ENCODE measurements at regions not wholly inside any gene's neighbourhood (a gene's known extent, or its start where the extent isn't known, plus 50 kb on each side); places are given as distances from the start of the nearest gene placed in this dataset.
"Not testable (repeated sequence)": the region's sequence is repeated elsewhere in the genome, so short reads cannot be mapped to it uniquely, and the experiment has no call there.

GRCh38 chr12:67107235-67107634 is 161.9 kb upstream of the CAND1 start:
- no peak overlapping the region for H3K4me3 ChIP-seq (ENCODE audit: low read length)
- H3K9me3 ChIP-seq (ENCODE audit: control insufficient read depth, insufficient read depth, low read length), result no peaks in the 10 kb centered on the region
- no peak overlapping the region for H3K27ac ChIP-seq (ENCODE audit: low read length)
- WGBS (ENCODE audit: insufficient coverage, insufficient read length), result no CpG with 5 or more reads among the region's 1 CpG
- H3K36me3 ChIP-seq (ENCODE audit: control insufficient read depth, insufficient read depth, low read length), result no peaks in the 10 kb centered on the region
- no peak for DNase-seq (ENCODE audit: low read depth, low spot score)
- H3K4me1 ChIP-seq (ENCODE audit: control insufficient read depth, insufficient read depth, low read length), result no peaks in the 10 kb centered on the region
- H3K27me3 ChIP-seq (ENCODE audit: control insufficient read depth, insufficient read depth, low read length), result no peaks in the 10 kb centered on the region

DNA sequence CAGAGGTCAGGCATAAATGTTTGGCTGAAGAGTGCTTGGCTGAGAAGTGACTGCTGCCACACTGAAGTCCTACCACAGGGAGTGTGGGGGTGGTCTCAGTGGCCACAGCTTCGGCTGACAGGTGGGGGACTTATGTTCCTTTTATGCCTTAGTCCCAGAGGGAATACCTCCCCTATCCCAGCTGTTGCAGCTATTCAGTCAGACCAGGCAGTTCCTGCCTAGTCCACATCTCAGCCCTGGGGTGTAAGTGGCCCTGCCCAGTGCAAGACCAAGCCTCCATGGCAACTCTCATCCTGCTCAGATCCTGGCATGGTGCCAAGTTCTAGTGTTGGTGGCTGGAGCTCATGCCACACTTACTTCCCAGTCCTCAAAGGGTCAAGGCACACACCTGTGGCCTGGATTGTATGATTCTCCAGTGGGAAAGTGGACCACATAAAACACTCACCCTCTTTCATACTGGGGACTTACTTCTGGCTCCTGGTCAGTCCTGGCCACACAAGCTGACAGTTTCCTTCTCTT is 161.3 kb upstream of the CAND1 start:
- no peaks in the 10 kb centered on the region for H3K36me3 ChIP-seq (ENCODE audit: control insufficient read depth, insufficient read depth, low read length)
- H3K27ac ChIP-seq (ENCODE audit: low read length), result no peak overlapping the region
- no peaks in the 10 kb centered on the region for H3K9me3 ChIP-seq (ENCODE audit: control insufficient read depth, insufficient read depth, low read length)
- no peak for DNase-seq (ENCODE audit: low read depth, low spot score)
- H3K4me1 ChIP-seq (ENCODE audit: control insufficient read depth, insufficient read depth, low read length), result no peaks in the 10 kb centered on the region
- no CpG with 5 or more reads among the region's 1 CpG for WGBS (ENCODE audit: insufficient coverage, insufficient read length)
- H3K27me3 ChIP-seq (ENCODE audit: control insufficient read depth, insufficient read depth, low read length), result no peaks in the 10 kb centered on the region
- H3K4me3 ChIP-seq (ENCODE audit: low read length), result no peak overlapping the region

DNA sequence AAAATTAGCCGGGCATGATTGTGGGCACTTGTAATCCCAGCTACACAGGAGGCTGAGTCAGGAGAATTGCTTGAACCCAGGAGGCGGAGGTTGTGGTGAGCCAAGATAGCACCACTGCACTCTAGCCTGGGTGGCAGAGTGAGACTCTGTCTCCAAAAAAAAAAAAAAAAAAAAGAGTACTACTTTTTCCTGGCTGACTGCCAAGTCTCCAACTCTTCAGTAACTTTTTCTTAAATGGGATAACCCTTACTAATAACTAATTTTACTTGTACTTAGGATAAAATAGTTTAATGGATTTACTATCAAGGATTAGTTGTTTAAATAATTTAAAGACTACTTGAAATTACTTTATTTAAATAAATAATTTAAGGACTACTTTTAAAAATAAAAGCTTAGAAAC is 158.8 kb upstream of the CAND1 start:
- DNase-seq (ENCODE audit: low read depth, low spot score); H3K36me3 ChIP-seq (ENCODE audit: control insufficient read depth, insufficient read depth, low read length); H3K27me3 ChIP-seq (ENCODE audit: control insufficient read depth, insufficient read depth, low read length); H3K4me3 ChIP-seq (ENCODE audit: low read length); H3K4me1 ChIP-seq (ENCODE audit: control insufficient read depth, insufficient read depth, low read length); H3K27ac ChIP-seq (ENCODE audit: low read length); H3K9me3 ChIP-seq (ENCODE audit: control insufficient read depth, insufficient read depth, low read length): not testable (repeated sequence)
- WGBS (ENCODE audit: insufficient coverage, insufficient read length), result no CpG with 5 or more reads among the region's 2 CpGs

DNA sequence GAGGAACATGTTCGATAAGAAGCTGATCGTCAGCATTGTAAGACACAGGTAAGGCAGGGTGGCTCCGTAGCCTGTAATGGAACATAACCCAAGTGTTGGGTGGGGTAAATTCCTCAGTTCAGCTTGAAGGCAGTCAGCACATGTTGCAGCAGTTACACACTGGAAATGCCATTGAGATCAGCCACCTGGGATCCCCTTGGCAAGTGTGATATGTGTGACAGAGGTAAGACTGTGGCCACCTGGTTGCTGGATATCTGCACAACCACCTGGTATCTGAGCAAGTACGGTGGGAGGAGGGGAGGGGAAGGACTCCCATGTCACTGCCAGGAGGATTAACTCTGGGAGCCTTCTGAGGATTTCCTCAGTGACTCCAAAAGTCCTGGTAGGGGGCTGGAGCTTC is 158.0 kb upstream of the CAND1 start:
- no peaks in the 10 kb centered on the region for H3K27me3 ChIP-seq (ENCODE audit: control insufficient read depth, insufficient read depth, low read length)
- no peak overlapping the region for H3K4me3 ChIP-seq (ENCODE audit: low read length)
- no peaks in the 10 kb centered on the region for H3K9me3 ChIP-seq (ENCODE audit: control insufficient read depth, insufficient read depth, low read length)
- no CpG with 5 or more reads among the region's 4 CpGs for WGBS (ENCODE audit: insufficient coverage, insufficient read length)
- no peak for DNase-seq (ENCODE audit: low read depth, low spot score)
- no peak overlapping the region for H3K27ac ChIP-seq (ENCODE audit: low read length)
- H3K36me3 ChIP-seq (ENCODE audit: control insufficient read depth, insufficient read depth, low read length), result no peaks in the 10 kb centered on the region
- no peaks in the 10 kb centered on the region for H3K4me1 ChIP-seq (ENCODE audit: control insufficient read depth, insufficient read depth, low read length)

DNA sequence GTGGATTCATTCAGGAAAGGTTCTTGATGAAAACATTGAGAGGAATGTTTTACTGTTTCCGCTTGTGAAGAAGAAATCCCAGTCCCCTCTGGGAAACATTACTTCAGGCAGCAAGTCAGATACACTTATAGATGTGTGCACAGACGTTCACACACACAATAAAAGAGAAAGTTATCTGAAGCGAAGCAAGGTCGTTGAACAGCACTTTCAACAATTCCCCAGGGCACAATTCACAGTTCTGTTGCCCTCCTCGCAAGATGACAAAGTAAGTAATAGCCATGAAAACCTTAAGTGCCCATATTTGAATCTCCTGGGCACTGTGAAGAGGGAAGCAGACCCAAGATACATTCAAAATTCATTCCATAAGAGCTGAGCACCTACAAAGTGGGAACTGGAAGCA is 156.6 kb upstream of the CAND1 start:
- no CpG with 5 or more reads among the region's 5 CpGs for WGBS (ENCODE audit: insufficient coverage, insufficient read length)
- Histone ChIP-seq H3K27ac (ENCODE audit: low read length) (no peak overlapping the region), H3K27me3 (ENCODE audit: control insufficient read depth, insufficient read depth, low read length) (no peaks in the 10 kb centered on the region), H3K9me3 (ENCODE audit: control insufficient read depth, insufficient read depth, low read length) (no peaks in the 10 kb centered on the region), H3K4me3 (ENCODE audit: low read length) (no peak overlapping the region), H3K36me3 (ENCODE audit: control insufficient read depth, insufficient read depth, low read length) (no peaks in the 10 kb centered on the region), H3K4me1 (ENCODE audit: control insufficient read depth, insufficient read depth, low read length) (no peaks in the 10 kb centered on the region)
- DNase-seq (ENCODE audit: low read depth, low spot score), result no peak

DNA sequence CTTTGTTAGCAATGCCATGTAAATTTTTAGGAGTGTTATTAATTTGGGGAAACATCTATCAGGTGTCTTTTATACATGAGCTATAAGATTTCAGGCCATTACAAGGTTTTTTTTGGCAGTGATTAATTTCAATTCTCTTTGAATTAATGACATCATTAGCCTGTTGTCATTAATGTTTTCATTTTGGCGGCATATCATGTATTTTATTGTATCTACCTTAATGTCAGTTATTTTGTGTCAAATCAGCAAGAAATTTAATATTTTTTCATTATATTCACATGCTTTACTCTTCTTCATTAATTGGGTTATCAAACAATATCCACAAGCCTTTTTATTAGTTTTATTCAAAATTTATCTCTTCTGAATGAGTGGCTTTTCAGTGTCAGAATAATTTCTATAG is 153.0 kb upstream of the CAND1 start:
- H3K4me3 ChIP-seq (ENCODE audit: low read length), result no peak overlapping the region
- no peak overlapping the region for H3K27ac ChIP-seq (ENCODE audit: low read length)
- DNase-seq (ENCODE audit: low read depth, low spot score), result no peak
- no peaks in the 10 kb centered on the region for H3K27me3 ChIP-seq (ENCODE audit: control insufficient read depth, insufficient read depth, low read length)
- H3K4me1 ChIP-seq (ENCODE audit: control insufficient read depth, insufficient read depth, low read length), result no peaks in the 10 kb centered on the region
- no CpG with 5 or more reads among the region's 1 CpG for WGBS (ENCODE audit: insufficient coverage, insufficient read length)
- no peaks in the 10 kb centered on the region for H3K9me3 ChIP-seq (ENCODE audit: control insufficient read depth, insufficient read depth, low read length)
- H3K36me3 ChIP-seq (ENCODE audit: control insufficient read depth, insufficient read depth, low read length), result no peaks in the 10 kb centered on the region

DNA sequence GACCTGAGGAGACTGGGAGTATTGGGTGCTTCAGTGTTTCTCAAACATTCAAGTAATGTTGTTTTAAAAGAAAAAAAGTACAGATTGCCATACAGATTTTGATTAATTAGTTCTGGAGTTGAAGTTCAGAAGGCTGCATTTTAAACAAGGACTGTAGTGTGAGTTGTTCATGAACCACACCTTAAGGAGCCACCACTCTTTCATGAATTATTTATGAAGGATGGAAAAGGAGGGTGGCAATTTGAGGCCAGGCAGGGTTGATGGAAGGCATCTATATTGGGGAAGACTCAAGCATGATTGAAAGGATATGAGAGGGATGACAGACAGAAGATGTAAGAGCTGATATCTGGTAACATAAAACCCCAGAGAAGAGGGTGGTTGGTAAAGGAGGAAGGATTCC is 146.6 kb upstream of the CAND1 start:
- no peaks in the 10 kb centered on the region for H3K9me3 ChIP-seq (ENCODE audit: control insufficient read depth, insufficient read depth, low read length)
- H3K4me1 ChIP-seq (ENCODE audit: control insufficient read depth, insufficient read depth, low read length), result no peaks in the 10 kb centered on the region
- H3K27me3 ChIP-seq (ENCODE audit: control insufficient read depth, insufficient read depth, low read length), result no peaks in the 10 kb centered on the region
- H3K27ac ChIP-seq (ENCODE audit: low read length), result no peak overlapping the region
- H3K36me3 ChIP-seq (ENCODE audit: control insufficient read depth, insufficient read depth, low read length), result no peaks in the 10 kb centered on the region
- no peak overlapping the region for H3K4me3 ChIP-seq (ENCODE audit: low read length)
- no peak for DNase-seq (ENCODE audit: low read depth, low spot score)

GRCh38 chr12:67137256-67137655 is 131.9 kb upstream of the CAND1 start:
- Histone ChIP-seq H3K4me3 (ENCODE audit: low read length) (no peak overlapping the region), H3K9me3 (ENCODE audit: control insufficient read depth, insufficient read depth, low read length) (no peaks in the 10 kb centered on the region), H3K36me3 (ENCODE audit: control insufficient read depth, insufficient read depth, low read length) (no peaks in the 10 kb centered on the region), H3K4me1 (ENCODE audit: control insufficient read depth, insufficient read depth, low read length) (no peaks in the 10 kb centered on the region), H3K27me3 (ENCODE audit: control insufficient read depth, insufficient read depth, low read length) (no peaks in the 10 kb centered on the region), H3K27ac (ENCODE audit: low read length) (no peak overlapping the region)
- DNase-seq (ENCODE audit: low read depth, low spot score), result no peak
- WGBS (ENCODE audit: insufficient coverage, insufficient read length), result no CpG with 5 or more reads among the region's 1 CpG

- Histone ChIP-seq H3K4me3 (ENCODE audit: low read length) (no peak overlapping the region), H3K27ac (ENCODE audit: low read length) (no peak overlapping the region), H3K4me1 (ENCODE audit: control insufficient read depth, insufficient read depth, low read length) (no peaks in the 10 kb centered on the region), H3K27me3 (ENCODE audit: control insufficient read depth, insufficient read depth, low read length) (no peaks in the 10 kb centered on the region), H3K9me3 (ENCODE audit: control insufficient read depth, insufficient read depth, low read length) (no peaks in the 10 kb centered on the region), H3K36me3 (ENCODE audit: control insufficient read depth, insufficient read depth, low read length) (no peaks in the 10 kb centered on the region)
- no CpG with 5 or more reads among the region's 1 CpG for WGBS (ENCODE audit: insufficient coverage, insufficient read length)
- peak; percentile 5 for DNase-seq (ENCODE audit: low read depth, low spot score)
Observed at GRCh38 chr12:67141296-67142018, 127.7 kb upstream of the CAND1 start.

DNA sequence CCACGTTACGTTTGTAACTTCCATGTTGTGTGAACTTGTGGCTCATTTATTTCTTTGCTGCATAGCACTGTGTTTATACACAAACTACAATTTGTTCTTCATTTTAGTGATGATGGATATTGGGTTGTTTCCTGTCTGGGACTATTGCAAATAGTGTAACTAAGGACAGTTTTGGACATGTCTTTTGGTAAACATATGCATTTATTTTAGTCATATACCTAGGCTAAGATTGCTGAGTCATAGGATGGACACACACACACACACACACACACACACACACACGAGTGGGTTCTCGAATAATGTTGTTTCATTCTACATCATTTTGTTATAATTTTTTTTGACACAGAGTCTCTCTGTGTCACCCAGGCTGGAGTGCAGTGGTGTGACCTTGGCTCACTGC is 123.5 kb upstream of the CAND1 start:
- no peak overlapping the region for H3K4me3 ChIP-seq (ENCODE audit: low read length)
- no peaks in the 10 kb centered on the region for H3K4me1 ChIP-seq (ENCODE audit: control insufficient read depth, insufficient read depth, low read length)
- no peaks in the 10 kb centered on the region for H3K27me3 ChIP-seq (ENCODE audit: control insufficient read depth, insufficient read depth, low read length)
- WGBS (ENCODE audit: insufficient coverage, insufficient read length), result no CpG with 5 or more reads among the region's 4 CpGs
- no peak overlapping the region for H3K27ac ChIP-seq (ENCODE audit: low read length)
- DNase-seq (ENCODE audit: low read depth, low spot score), result no peak
- no peaks in the 10 kb centered on the region for H3K9me3 ChIP-seq (ENCODE audit: control insufficient read depth, insufficient read depth, low read length)
- no peaks in the 10 kb centered on the region for H3K36me3 ChIP-seq (ENCODE audit: control insufficient read depth, insufficient read depth, low read length)

DNA sequence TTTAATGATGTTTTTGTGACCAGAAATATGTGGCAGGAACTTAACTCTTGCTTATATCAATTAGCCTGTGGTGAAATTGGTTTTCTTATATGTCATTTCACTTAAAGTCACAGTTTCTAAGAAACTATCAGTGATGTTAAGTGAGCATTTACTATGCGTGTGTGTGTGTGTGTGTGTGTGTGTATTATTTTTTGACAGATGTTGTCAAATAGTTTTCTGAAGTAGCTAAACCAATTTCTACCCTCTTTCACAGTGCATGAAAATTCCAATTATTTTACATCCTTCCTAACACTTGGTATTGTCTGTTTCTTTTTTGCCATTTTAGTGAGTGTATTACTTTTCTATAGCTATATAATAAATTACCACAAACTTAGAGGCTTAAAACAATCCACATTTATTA is 122.1 kb upstream of the CAND1 start:
- Histone ChIP-seq H3K9me3 (ENCODE audit: control insufficient read depth, insufficient read depth, low read length) (no peaks in the 10 kb centered on the region), H3K27me3 (ENCODE audit: control insufficient read depth, insufficient read depth, low read length) (no peaks in the 10 kb centered on the region), H3K27ac (ENCODE audit: low read length) (no peak overlapping the region), H3K4me1 (ENCODE audit: control insufficient read depth, insufficient read depth, low read length) (no peaks in the 10 kb centered on the region), H3K36me3 (ENCODE audit: control insufficient read depth, insufficient read depth, low read length) (no peaks in the 10 kb centered on the region), H3K4me3 (ENCODE audit: low read length) (no peak overlapping the region)
- DNase-seq (ENCODE audit: low read depth, low spot score), result no peak
- WGBS (ENCODE audit: insufficient coverage, insufficient read length), result no CpG with 5 or more reads among the region's 1 CpG
